HEK293T (cell line): ENCODE measurements at regions not wholly inside any gene's neighbourhood (a gene's known extent, or its start where the extent isn't known, plus 50 kb on each side); places are given as distances from the start of the nearest gene placed in this dataset.

ENCODE experiments used
- CTCF ChIA-PET: fragments of 350-600 bp; formaldehyde crosslinking; extraction: SDS; loops from one replicate; lab custom pipeline; 2021; ENCODE audit warnings: antibody characterized with exemption, inconsistent platforms; lab: Yijun Ruan, JAX
- POLR2A ChIA-PET: fragments of 350-600 bp; formaldehyde crosslinking; extraction: SDS; loops from one replicate; lab custom pipeline; 2020; ENCODE audit warnings: antibody characterized with exemption, inconsistent platforms; lab: Yijun Ruan, JAX
- DNase-seq: peaks from one replicate; pipeline ENCODE4 v3.0.0; 2012; ENCODE audit warnings: mixed read lengths; ENCODE audit errors: extremely low spot score
- ARNT ChIP-seq: fragments of 450-650 bp; IDR thresholded peaks from 2 replicates; pipeline ENCODE4 v1.6.1; 2017; ENCODE audit warnings: mild to moderate bottlenecking
- BHLHE40 ChIP-seq: fragments of 450-650 bp; IDR thresholded peaks from 2 replicates; pipeline ENCODE4 v1.6.1; 2016; ENCODE audit warnings: mild to moderate bottlenecking, moderate library complexity, borderline replicate concordance
- CTBP1 ChIP-seq: fragments of 450-650 bp; IDR thresholded peaks from 2 replicates; pipeline ENCODE4 v1.6.1; 2016; ENCODE audit warnings: borderline replicate concordance
- ELF4 ChIP-seq: fragments of 450-650 bp; IDR thresholded peaks from 2 replicates; pipeline ENCODE4 v1.6.1; 2017; ENCODE audit warnings: antibody characterized with exemption
- FOXA1 ChIP-seq: fragments of 450-650 bp; IDR thresholded peaks from 2 replicates; pipeline ENCODE4 v1.6.1; 2016; ENCODE audit warnings: mild to moderate bottlenecking
- FOXK2 ChIP-seq: fragments of 450-650 bp; IDR thresholded peaks from 2 replicates; pipeline ENCODE4 v1.6.1; 2016; ENCODE audit warnings: mild to moderate bottlenecking
- FOXM1 ChIP-seq: fragments of 450-650 bp; IDR thresholded peaks from 2 replicates; pipeline ENCODE4 v1.6.1; 2017; ENCODE audit warnings: mild to moderate bottlenecking, borderline replicate concordance
- HDGF ChIP-seq: fragments of 450-650 bp; IDR thresholded peaks from 2 replicates; pipeline ENCODE4 v1.6.1; 2017; ENCODE audit warnings: antibody characterized with exemption, borderline replicate concordance
- L3MBTL2 ChIP-seq: fragments of 450-650 bp; conservative IDR thresholded peaks from 2 replicates; pipeline ENCODE4 v1.6.1; 2016; ENCODE audit warnings: mild to moderate bottlenecking
- LEF1 ChIP-seq: fragments of 450-650 bp; IDR thresholded peaks from 2 replicates; pipeline ENCODE4 v1.6.1; 2017; ENCODE audit warnings: mild to moderate bottlenecking, borderline replicate concordance
- NFRKB ChIP-seq: fragments of 450-650 bp; IDR thresholded peaks from 2 replicates; pipeline ENCODE4 v1.6.1; 2016; ENCODE audit warnings: mild to moderate bottlenecking, moderate library complexity
- PKNOX1 ChIP-seq: fragments of 450-650 bp; IDR thresholded peaks from 2 replicates; pipeline ENCODE4 v1.6.1; 2016
- SP1 ChIP-seq: fragments of 450-650 bp; IDR thresholded peaks from 2 replicates; pipeline ENCODE4 v1.6.1; 2017
- SUZ12 ChIP-seq: fragments of 450-650 bp; IDR thresholded peaks from 2 replicates; pipeline ENCODE4 v1.6.1; 2016; ENCODE audit warnings: mild to moderate bottlenecking
- TARDBP ChIP-seq: fragments of 450-650 bp; IDR thresholded peaks from 2 replicates; pipeline ENCODE4 v1.6.1; 2016
- ZNF384 ChIP-seq: fragments of 450-650 bp; IDR thresholded peaks from 2 replicates; pipeline ENCODE4 v1.6.1; 2016

- CTCF ChIA-PET, result no interaction called here
- POLR2A ChIA-PET, result no interaction called here
- TF ChIP-seq SUZ12, result no peak
- no peak for TF ChIP-seq BHLHE40
- TF ChIP-seq NFRKB, result no peak
- TF ChIP-seq LEF1, result no peak
- TF ChIP-seq FOXM1, result peak; percentile 60; the same call in 1 of the 2 replicates
- TF ChIP-seq SP1, result no peak
- TF ChIP-seq L3MBTL2, result no peak
- TF ChIP-seq CTBP1, result peak; percentile 64; the same call in 1 of the 2 replicates
- no peak for TF ChIP-seq FOXK2
- TF ChIP-seq HDGF, result no peak
- no peak for TF ChIP-seq TARDBP
- TF ChIP-seq ELF4, result no peak
- 0 out of 2 replicates have a peak, but pooled peaks have one; percentile 59 for TF ChIP-seq ARNT
- TF ChIP-seq FOXA1, result no peak
- peak; percentile 84 for TF ChIP-seq PKNOX1
- TF ChIP-seq ZNF384, result no peak
- no peak for DNase-seq
Measured at GRCh38 chr5:119876522-119876921, 247.2 kb downstream of the FAM170A start.

GRCh38 chr5:119878712-119879111 lies 249.4 kb downstream of the FAM170A start:
- POLR2A ChIA-PET, result no interaction called here
- no peak for TF ChIP-seq L3MBTL2
- TF ChIP-seq TARDBP, result no peak
- no peak for TF ChIP-seq FOXM1
- peak; percentile 19 for DNase-seq
- CTCF ChIA-PET, result interaction anchor here (0.6 kb wide), 1 partner anchor 25 kb away, joined by 4 read pairs; no protein-coding TSS in a partner anchor

GRCh38 chr5:119879446-119879845 lies 250.1 kb downstream of the FAM170A start:
- CTCF ChIA-PET, result no interaction called here

GRCh38 chr5:119895066-119895465 lies 265.7 kb downstream of the FAM170A start:
- POLR2A ChIA-PET, result no interaction called here
- CTCF ChIA-PET, result no interaction called here
- DNase-seq, result no peak
- no peak for TF ChIP-seq TARDBP
- no peak for TF ChIP-seq CTBP1
- TF ChIP-seq HDGF, result no peak
- TF ChIP-seq ARNT, result no peak
- TF ChIP-seq ELF4, result no peak
- no peak for TF ChIP-seq BHLHE40
- no peak for TF ChIP-seq PKNOX1
- no peak for TF ChIP-seq ZNF384
- TF ChIP-seq FOXK2, result no peak
- TF ChIP-seq FOXM1, result no peak
- TF ChIP-seq LEF1, result no peak
- TF ChIP-seq SUZ12, result no peak
- TF ChIP-seq FOXA1, result no peak
- TF ChIP-seq L3MBTL2, result no peak
- TF ChIP-seq NFRKB, result no peak

More at GRCh38 chr5:119879446-119879845, 250.1 kb downstream of the FAM170A start:
- no peak for DNase-seq
- POLR2A ChIA-PET, result no interaction called here
- TF ChIP-seq HDGF, result no peak
- TF ChIP-seq TARDBP, result no peak
- TF ChIP-seq ZNF384, result no peak
- no peak for TF ChIP-seq FOXM1
- no peak for TF ChIP-seq SP1
- no peak for TF ChIP-seq FOXA1
- no peak for TF ChIP-seq ARNT
- TF ChIP-seq LEF1, result no peak
- no peak for TF ChIP-seq ELF4
- TF ChIP-seq L3MBTL2, result no peak

GRCh38 chr5:119896826-119897536 lies 267.6 kb downstream of the FAM170A start:
- no peak for DNase-seq
- POLR2A ChIA-PET, result no interaction called here
- TF ChIP-seq TARDBP (no peak), FOXK2 (no peak), ZNF384 (no peak), PKNOX1 (no peak), FOXA1 (no peak), ELF4 (no peak), CTBP1 (no peak), ARNT (no peak), HDGF (no peak)
- CTCF ChIA-PET, result no interaction called here

GRCh38 chr5:119897537-119898370 lies 268.4 kb downstream of the FAM170A start:
- no peak for DNase-seq
- CTCF ChIA-PET, result interaction anchor here (0.7 kb wide), 1 partner anchor 71 kb away, joined by 3 read pairs; no protein-coding TSS in a partner anchor
- POLR2A ChIA-PET, result no interaction called here
- TF ChIP-seq NFRKB (no peak), SUZ12 (no peak), FOXM1 (no peak), HDGF (no peak), TARDBP (no peak), FOXK2 (no peak), ZNF384 (no peak), FOXA1 (no peak), L3MBTL2 (no peak), SP1 (no peak), CTBP1 (no peak), ARNT (no peak), PKNOX1 (no peak), ELF4 (no peak), LEF1 (no peak), BHLHE40 (no peak)
